OCI-LY1 (cell line): ENCODE measurements at regions not wholly inside any gene's neighbourhood (a gene's known extent, or its start where the extent isn't known, plus 50 kb on each side); places are given as distances from the start of the nearest gene placed in this dataset.

Experiments
- H2AFZ ChIP-seq: fragments of 200-600 bp; sonication (generic), shearing (Covaris generic); 2 replicates; pipeline ENCODE4 v1.6.0; 2014; ENCODE audit warnings: antibody characterized with exemption, mild to moderate bottlenecking, low read length
- H3F3A ChIP-seq: fragments of 200-600 bp; sonication (generic), shearing (Covaris generic); 2 replicates; pipeline ENCODE4 v1.6.0; 2014; ENCODE audit warnings: mild to moderate bottlenecking, antibody characterized with exemption, low read length, moderate library complexity; ENCODE audit not compliant: insufficient read depth
- H3K27ac ChIP-seq: fragments of 200-600 bp; sonication (generic); 2 replicates; pipeline ENCODE4 v1.5.1; 2014; ENCODE audit warnings: low read length, mixed run types, mild to moderate bottlenecking, low read depth; ENCODE audit not compliant: poor library complexity, severe bottlenecking
- H3K27me3 ChIP-seq: fragments of 200-600 bp; sonication (generic); 2 replicates; pipeline ENCODE4 v1.6.0; 2014; ENCODE audit warnings: antibody characterized with exemption, mild to moderate bottlenecking, low read length, moderate library complexity; ENCODE audit not compliant: insufficient read depth
- H3K36me3 ChIP-seq: fragments of 200-600 bp; sonication (generic); 2 replicates; pipeline ENCODE4 v1.6.1; 2014; ENCODE audit warnings: mild to moderate bottlenecking, antibody characterized with exemption, low read length, moderate library complexity, mixed read lengths; ENCODE audit not compliant: insufficient read depth
- H3K4me1 ChIP-seq: fragments of 200-600 bp; sonication (generic); 2 replicates; pipeline ENCODE4 v1.5.1; 2014; ENCODE audit warnings: mild to moderate bottlenecking, low read length, moderate library complexity; ENCODE audit not compliant: insufficient read depth, severe bottlenecking
- H3K4me2 ChIP-seq: fragments of 200-600 bp; sonication (generic), shearing (Covaris generic); 2 replicates; pipeline ENCODE4 v1.6.1; 2014; ENCODE audit warnings: low read length
- H3K4me3 ChIP-seq: fragments of 200-600 bp; sonication (generic); 2 replicates; pipeline ENCODE4 v1.5.1; 2014; ENCODE audit warnings: low read length, low read depth, mild to moderate bottlenecking, mixed read lengths; ENCODE audit not compliant: poor library complexity, severe bottlenecking
- H3K79me2 ChIP-seq: fragments of 200-600 bp; shearing (Covaris generic); 2 replicates; pipeline ENCODE4 v1.6.1; 2016; ENCODE audit warnings: mixed run types, low read length, mixed read lengths; ENCODE audit not compliant: insufficient read depth
- H3K9ac ChIP-seq: fragments of 200-600 bp; sonication (generic), shearing (Covaris generic); 2 replicates; pipeline ENCODE4 v1.6.1; 2014; ENCODE audit warnings: mild to moderate bottlenecking, low read length, mixed read lengths
- H3K9me2 ChIP-seq: fragments of 200-600 bp; sonication (generic), shearing (Covaris generic); 2 replicates; pipeline ENCODE4 v1.6.1; 2014; ENCODE audit warnings: low read depth, mild to moderate bottlenecking, low read length, mixed read lengths
- H3K9me3 ChIP-seq: fragments of 200-600 bp; shearing (Covaris generic); 2 replicates; pipeline ENCODE4 v1.6.1; 2014; ENCODE audit warnings: low read length, mixed read lengths
- H4K20me1 ChIP-seq: fragments of 200-600 bp; sonication (generic), shearing (Covaris generic); 2 replicates; pipeline ENCODE4 v1.6.0; 2016; ENCODE audit warnings: mild to moderate bottlenecking, low read length; ENCODE audit not compliant: insufficient read depth
- EZH2 ChIP-seq: fragments of 200-600 bp; sonication (generic), shearing (Covaris generic); IDR thresholded peaks from 2 replicates; pipeline ENCODE4 v1.8.0; 2017; ENCODE audit warnings: borderline replicate concordance, mixed run types, mild to moderate bottlenecking, antibody characterized with exemption, low read length, moderate library complexity, mixed read lengths
- TF ChIP-seq, protein P1 (sequence below): fragments of 200-600 bp; sonication (generic), shearing (Covaris generic); IDR thresholded peaks from 2 replicates; pipeline ENCODE4 v1.5.1; 2017; ENCODE audit warnings: mild to moderate bottlenecking, antibody characterized with exemption, low read length, moderate library complexity, mixed read lengths

DNA sequence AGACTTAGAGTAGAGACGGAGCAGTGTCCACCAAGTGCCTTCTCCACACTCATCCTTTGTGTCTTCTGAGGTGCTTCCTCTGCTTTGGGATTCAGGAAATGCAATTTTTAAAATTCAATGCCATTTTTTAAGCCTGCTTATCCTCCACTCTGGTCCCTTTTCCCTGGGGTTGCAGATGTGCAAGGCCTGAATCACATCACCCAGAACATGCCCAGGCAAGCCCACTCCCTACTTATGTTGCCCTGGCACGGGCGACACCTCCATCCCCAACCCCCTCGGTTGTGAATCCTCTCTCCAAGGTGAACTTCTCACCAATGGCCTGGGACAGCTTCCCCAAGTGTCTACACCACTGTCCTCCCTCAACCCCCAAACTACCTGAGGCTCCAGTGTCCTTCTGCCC is 116.2 kb downstream of the C17orf67 start:
- no peaks in the 10 kb centered on the region for H3K4me1 ChIP-seq

DNA sequence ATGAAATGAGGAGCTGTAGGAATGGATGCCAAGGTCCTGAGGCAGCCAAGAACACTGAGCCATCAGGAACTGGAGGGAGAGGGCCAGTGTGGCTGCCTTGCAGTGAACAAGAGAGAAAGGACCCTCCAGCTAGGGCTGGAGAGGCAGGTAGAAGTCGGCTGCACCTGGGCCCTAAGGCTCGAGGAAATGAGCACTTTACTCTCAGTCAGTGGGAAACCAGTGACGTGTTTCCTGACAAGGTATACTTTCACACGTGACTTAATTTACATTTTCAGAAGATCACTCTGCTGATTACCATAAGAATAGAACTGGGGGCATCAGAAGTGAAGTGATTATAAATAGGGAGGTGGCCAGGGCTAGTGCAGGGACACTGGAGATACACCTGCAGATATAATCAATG is 115.2 kb downstream of the C17orf67 start:
- Histone ChIP-seq H3K9me3 (no peaks in the 10 kb centered on the region), H3K27ac (no peak overlapping the region), H2AFZ (no peak overlapping the region), H3K4me3 (no peak overlapping the region), H4K20me1 (no peaks in the 10 kb centered on the region), H3K4me1 (no peaks in the 10 kb centered on the region), H3F3A (no peaks in the 10 kb centered on the region), H3K4me2 (no peak overlapping the region), H3K79me2 (no peaks in the 10 kb centered on the region), H3K9ac (no peak overlapping the region), H3K9me2 (no peaks in the 10 kb centered on the region), H3K27me3 (0 out of 2 replicates have a peak, but pooled peaks cover 5% of the 10 kb centered on the region), H3K36me3 (no peaks in the 10 kb centered on the region)
- TF ChIP-seq, protein P1, sequence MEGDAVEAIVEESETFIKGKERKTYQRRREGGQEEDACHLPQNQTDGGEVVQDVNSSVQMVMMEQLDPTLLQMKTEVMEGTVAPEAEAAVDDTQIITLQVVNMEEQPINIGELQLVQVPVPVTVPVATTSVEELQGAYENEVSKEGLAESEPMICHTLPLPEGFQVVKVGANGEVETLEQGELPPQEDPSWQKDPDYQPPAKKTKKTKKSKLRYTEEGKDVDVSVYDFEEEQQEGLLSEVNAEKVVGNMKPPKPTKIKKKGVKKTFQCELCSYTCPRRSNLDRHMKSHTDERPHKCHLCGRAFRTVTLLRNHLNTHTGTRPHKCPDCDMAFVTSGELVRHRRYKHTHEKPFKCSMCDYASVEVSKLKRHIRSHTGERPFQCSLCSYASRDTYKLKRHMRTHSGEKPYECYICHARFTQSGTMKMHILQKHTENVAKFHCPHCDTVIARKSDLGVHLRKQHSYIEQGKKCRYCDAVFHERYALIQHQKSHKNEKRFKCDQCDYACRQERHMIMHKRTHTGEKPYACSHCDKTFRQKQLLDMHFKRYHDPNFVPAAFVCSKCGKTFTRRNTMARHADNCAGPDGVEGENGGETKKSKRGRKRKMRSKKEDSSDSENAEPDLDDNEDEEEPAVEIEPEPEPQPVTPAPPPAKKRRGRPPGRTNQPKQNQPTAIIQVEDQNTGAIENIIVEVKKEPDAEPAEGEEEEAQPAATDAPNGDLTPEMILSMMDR = no peak
- TF ChIP-seq EZH2 = no peak

More for the DNA sequence above, 116.2 kb downstream of the C17orf67 start:
- Histone ChIP-seq H3F3A (no peaks in the 10 kb centered on the region), H2AFZ (no peak overlapping the region), H3K27me3 (0 out of 2 replicates have a peak, but pooled peaks cover 2% of the 10 kb centered on the region), H3K36me3 (no peaks in the 10 kb centered on the region), H3K9ac (no peak overlapping the region), H3K79me2 (no peaks in the 10 kb centered on the region), H3K4me2 (no peak overlapping the region), H3K9me3 (no peaks in the 10 kb centered on the region), H3K27ac (no peak overlapping the region), H3K4me3 (no peak overlapping the region), H4K20me1 (no peaks in the 10 kb centered on the region), H3K9me2 (no peaks in the 10 kb centered on the region)
- no peak for TF ChIP-seq EZH2
- TF ChIP-seq, protein P1 = no peak

DNA sequence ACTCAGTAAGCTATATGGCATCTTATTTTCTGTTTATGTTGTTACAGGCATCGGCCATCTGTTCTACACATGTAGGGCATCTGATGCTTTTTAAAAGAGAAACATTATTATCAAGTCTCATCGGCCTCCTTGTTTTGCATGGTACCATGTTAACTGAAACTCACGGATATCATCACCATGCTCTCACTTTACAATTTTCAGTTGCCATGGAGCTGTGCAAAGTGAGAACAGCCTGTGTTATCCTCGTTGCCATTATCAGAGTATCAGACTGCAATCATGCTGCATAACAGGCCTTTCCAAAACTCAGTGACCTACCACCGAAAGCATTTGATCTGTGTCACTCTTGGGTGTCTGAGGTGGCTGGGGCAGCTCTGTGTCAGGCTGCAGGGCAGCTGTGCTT is 110.3 kb downstream of the C17orf67 start:
- no peak overlapping the region for H3K4me2 ChIP-seq
- no peak overlapping the region for H3K9ac ChIP-seq
- H3K27me3 ChIP-seq = 0 out of 2 replicates have a peak, but pooled peaks cover 5% of the 10 kb centered on the region
- H4K20me1 ChIP-seq = no peaks in the 10 kb centered on the region
- no peaks in the 10 kb centered on the region for H3K36me3 ChIP-seq
- no peak overlapping the region for H3K27ac ChIP-seq
- H3K9me3 ChIP-seq = no peaks in the 10 kb centered on the region
- H3K4me3 ChIP-seq = no peak overlapping the region
- H3K79me2 ChIP-seq = no peaks in the 10 kb centered on the region
- no peaks in the 10 kb centered on the region for H3F3A ChIP-seq
- no peak overlapping the region for H2AFZ ChIP-seq
- TF ChIP-seq EZH2 = no peak
- TF ChIP-seq, protein P1 = no peak
- H3K4me1 ChIP-seq = no peaks in the 10 kb centered on the region
- no peaks in the 10 kb centered on the region for H3K9me2 ChIP-seq
